ENCODE measurements at regions not wholly inside any gene's neighbourhood (a gene's known extent, or its start where the extent isn't known, plus 50 kb on each side); places are given as distances from the start of the nearest gene placed in this dataset.
A peak's percentile ranks its signal among the peaks of the same experiment; 100 is the strongest.

- DNase-seq (ENCODE audit: low read depth): no peak
These were observed 1044.3 kb downstream of the BCL11B start for GRCh38 chr14:98227727-98228111.

GRCh38 chr14:98229656-98230366, 1042.2 kb downstream of the BCL11B start:
- no peak for DNase-seq (ENCODE audit: low read depth)

- no peak for DNase-seq (ENCODE audit: low read depth)
These were observed 1041.6 kb downstream of the BCL11B start for GRCh38 chr14:98230411-98230810.

GRCh38 chr14:98231210-98231609, 1040.8 kb downstream of the BCL11B start:
- DNase-seq (ENCODE audit: low read depth): no peak

GRCh38 chr14:98233656-98234055, 1038.3 kb downstream of the BCL11B start:
- no peak for DNase-seq (ENCODE audit: low read depth)

GRCh38 chr14:98234208-98234607, 1037.8 kb downstream of the BCL11B start:
- peak; percentile 63 for DNase-seq (ENCODE audit: low read depth)

- DNase-seq (ENCODE audit: low read depth): no peak
These were observed 1035.7 kb downstream of the BCL11B start for GRCh38 chr14:98236314-98236713.

GRCh38 chr14:98237939-98238338, 1034.1 kb downstream of the BCL11B start:
- no peak for DNase-seq (ENCODE audit: low read depth)

- DNase-seq (ENCODE audit: low read depth): no peak
These were observed 1031.6 kb downstream of the BCL11B start for GRCh38 chr14:98240376-98240775.

GRCh38 chr14:98242903-98243302, 1029.1 kb downstream of the BCL11B start:
- DNase-seq (ENCODE audit: low read depth): no peak

GRCh38 chr14:98243332-98243731, 1028.7 kb downstream of the BCL11B start:
- no peak for DNase-seq (ENCODE audit: low read depth)

GRCh38 chr14:98244162-98244948, 1027.6 kb downstream of the BCL11B start:
- DNase-seq (ENCODE audit: low read depth): peak; percentile 74

GRCh38 chr14:98244966-98245569, 1026.9 kb downstream of the BCL11B start:
- no peak for DNase-seq (ENCODE audit: low read depth)

GRCh38 chr14:98249057-98249456, 1022.9 kb downstream of the BCL11B start:
- no peak for DNase-seq (ENCODE audit: low read depth)

GRCh38 chr14:98249476-98249875, 1022.5 kb downstream of the BCL11B start:
- no peak for DNase-seq (ENCODE audit: low read depth)

- DNase-seq (ENCODE audit: low read depth): peak; percentile 13
These were observed 1019.2 kb downstream of the BCL11B start for GRCh38 chr14:98252820-98253219.

- peak; percentile 51 for DNase-seq (ENCODE audit: low read depth)
These were observed 1012.1 kb downstream of the BCL11B start for GRCh38 chr14:98259881-98260280.

- no peak for DNase-seq (ENCODE audit: low read depth)
These were observed 1009.4 kb downstream of the BCL11B start for GRCh38 chr14:98262566-98262965.

- DNase-seq (ENCODE audit: low read depth): no peak
These were observed 1002.5 kb downstream of the BCL11B start for GRCh38 chr14:98269533-98269932.

GRCh38 chr14:98270201-98270600, 1001.8 kb downstream of the BCL11B start:
- peak; percentile 81 for DNase-seq (ENCODE audit: low read depth)

GRCh38 chr14:98274596-98274995, 997.4 kb downstream of the BCL11B start:
- no peak for DNase-seq (ENCODE audit: low read depth)

- DNase-seq (ENCODE audit: low read depth): peak; percentile 74
These were observed 993.2 kb downstream of the BCL11B start for GRCh38 chr14:98278800-98279199.

- peak; percentile 19 for DNase-seq (ENCODE audit: low read depth)
These were observed 991.6 kb downstream of the BCL11B start for GRCh38 chr14:98280436-98280835.
